ENCODE measurements at regions not wholly inside any gene's neighbourhood (a gene's known extent, or its start where the extent isn't known, plus 50 kb on each side); places are given as distances from the start of the nearest gene placed in this dataset.
"Not testable (repeated sequence)": the region's sequence is repeated elsewhere in the genome, so short reads cannot be mapped to it uniquely, and the experiment has no call there.

- TF ChIP-seq, protein P1, sequence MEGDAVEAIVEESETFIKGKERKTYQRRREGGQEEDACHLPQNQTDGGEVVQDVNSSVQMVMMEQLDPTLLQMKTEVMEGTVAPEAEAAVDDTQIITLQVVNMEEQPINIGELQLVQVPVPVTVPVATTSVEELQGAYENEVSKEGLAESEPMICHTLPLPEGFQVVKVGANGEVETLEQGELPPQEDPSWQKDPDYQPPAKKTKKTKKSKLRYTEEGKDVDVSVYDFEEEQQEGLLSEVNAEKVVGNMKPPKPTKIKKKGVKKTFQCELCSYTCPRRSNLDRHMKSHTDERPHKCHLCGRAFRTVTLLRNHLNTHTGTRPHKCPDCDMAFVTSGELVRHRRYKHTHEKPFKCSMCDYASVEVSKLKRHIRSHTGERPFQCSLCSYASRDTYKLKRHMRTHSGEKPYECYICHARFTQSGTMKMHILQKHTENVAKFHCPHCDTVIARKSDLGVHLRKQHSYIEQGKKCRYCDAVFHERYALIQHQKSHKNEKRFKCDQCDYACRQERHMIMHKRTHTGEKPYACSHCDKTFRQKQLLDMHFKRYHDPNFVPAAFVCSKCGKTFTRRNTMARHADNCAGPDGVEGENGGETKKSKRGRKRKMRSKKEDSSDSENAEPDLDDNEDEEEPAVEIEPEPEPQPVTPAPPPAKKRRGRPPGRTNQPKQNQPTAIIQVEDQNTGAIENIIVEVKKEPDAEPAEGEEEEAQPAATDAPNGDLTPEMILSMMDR (IDR thresholded peaks at IDR 0.05; ENCODE audit: insufficient read depth, low read depth, low read length, missing control alignments): no peak
- no peak for DNase-seq (ENCODE audit: low read depth)
- H3K4me3 ChIP-seq (ENCODE audit: low read length): no peak overlapping the region
Measured at GRCh38 chr6:80793411-80793810, 686.9 kb downstream of the BCKDHB start.

- TF ChIP-seq, protein P1 (IDR thresholded peaks at IDR 0.05; ENCODE audit: insufficient read depth, low read depth, low read length, missing control alignments): no peak
- no peak overlapping the region for H3K4me3 ChIP-seq (ENCODE audit: low read length)
- DNase-seq (ENCODE audit: low read depth): no peak
Measured at GRCh38 chr6:80792151-80792550, 685.7 kb downstream of the BCKDHB start.

- TF ChIP-seq, protein P1 (IDR thresholded peaks at IDR 0.05; ENCODE audit: insufficient read depth, low read depth, low read length, missing control alignments): no peak
- peak; percentile 7 for DNase-seq (ENCODE audit: low read depth)
- H3K4me3 ChIP-seq (ENCODE audit: low read length): no peak overlapping the region
Measured at GRCh38 chr6:80789912-80790570, 683.6 kb downstream of the BCKDHB start.

GRCh38 chr6:80783271-80783670, 676.8 kb downstream of the BCKDHB start:
- not testable (repeated sequence) for H3K4me3 ChIP-seq (ENCODE audit: low read length); DNase-seq (ENCODE audit: low read depth)

DNA sequence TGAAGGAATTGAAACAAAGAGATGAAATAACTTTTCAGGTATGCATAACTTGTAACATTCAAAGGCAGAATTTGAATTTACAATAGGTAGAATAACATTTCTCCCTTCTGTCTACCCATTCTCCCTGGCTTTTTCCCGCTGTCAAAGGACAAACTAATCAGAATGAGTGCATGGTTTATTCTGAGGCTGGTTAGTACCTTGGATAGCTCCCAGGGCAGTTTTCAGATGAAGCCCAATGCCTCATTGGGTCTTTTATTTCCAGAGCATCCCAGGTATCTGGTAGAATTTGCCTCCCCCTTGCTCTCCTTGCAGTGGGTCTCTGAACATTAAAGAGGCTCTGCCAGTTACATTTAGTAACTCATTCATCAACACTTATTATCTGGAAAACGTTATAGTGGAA, 665.5 kb downstream of the BCKDHB start:
- TF ChIP-seq, protein P1 (IDR thresholded peaks at IDR 0.05; ENCODE audit: insufficient read depth, low read depth, low read length, missing control alignments): no peak
- peak; percentile 60 for DNase-seq (ENCODE audit: low read depth)
- no peak overlapping the region for H3K4me3 ChIP-seq (ENCODE audit: low read length)

DNA sequence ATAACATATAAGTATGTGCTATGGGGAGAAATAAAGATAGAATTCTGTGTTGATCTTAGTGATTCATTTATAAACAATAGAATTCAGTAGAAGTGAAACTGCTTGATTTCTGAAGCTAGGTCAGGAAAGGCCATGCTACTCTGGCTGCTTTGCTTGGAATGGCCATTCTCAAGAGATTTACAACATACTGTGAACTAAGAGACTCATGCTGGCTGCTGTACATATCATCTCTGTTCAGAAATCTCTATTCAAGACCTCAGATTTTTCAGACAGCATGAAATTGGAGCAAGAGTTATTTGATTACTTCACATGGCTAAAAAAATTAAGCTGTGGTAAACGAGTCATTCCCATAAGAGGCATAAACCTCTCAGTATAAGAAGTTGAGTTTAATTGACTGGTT, 662.6 kb downstream of the BCKDHB start:
- TF ChIP-seq, protein P1 (IDR thresholded peaks at IDR 0.05; ENCODE audit: insufficient read depth, low read depth, low read length, missing control alignments): no peak
- no peak for DNase-seq (ENCODE audit: low read depth)
- H3K4me3 ChIP-seq (ENCODE audit: low read length): no peak overlapping the region

DNA sequence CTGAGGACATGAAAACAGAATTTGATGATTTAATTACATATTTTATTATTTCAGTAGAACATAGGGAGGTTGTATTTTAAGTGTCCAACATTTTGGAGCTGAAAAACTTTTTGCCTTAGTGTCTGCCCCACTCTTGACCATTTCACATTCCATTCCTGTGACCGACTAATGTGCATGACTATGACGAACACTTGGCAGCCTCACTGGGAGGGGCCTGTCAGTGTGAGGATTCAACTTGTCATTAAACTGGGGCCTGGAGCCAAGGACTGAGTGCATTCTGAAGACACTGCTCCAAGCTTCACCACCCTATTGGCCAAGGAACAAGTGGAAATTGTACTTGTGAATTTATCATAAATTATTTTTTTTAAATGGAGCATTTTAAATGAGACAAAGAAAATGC, 661.3 kb downstream of the BCKDHB start:
- TF ChIP-seq, protein P1 (IDR thresholded peaks at IDR 0.05; ENCODE audit: insufficient read depth, low read depth, low read length, missing control alignments): no peak
- peak; percentile 81 for DNase-seq (ENCODE audit: low read depth)
- no peak overlapping the region for H3K4me3 ChIP-seq (ENCODE audit: low read length)

Data from epithelial cell of esophagus (primary cell).